K562 (cell line): ENCODE measurements at regions not wholly inside any gene's neighbourhood (a gene's known extent, or its start where the extent isn't known, plus 50 kb on each side); places are given as distances from the start of the nearest gene placed in this dataset.

ENCODE experiments used
- ATAC-seq: fragments of 200-7000 bp; cut with Tn5 transposase; 3 replicates; pipeline ENCODE4 v1.9.1; 2020; ENCODE audit warnings: moderate library complexity
- BruUV-seq: library from RNA; stranded (reverse); fragments of 400-500 nt; replicated peaks from 2 replicates; lab custom pipeline; 2021; lab: Mats Ljungman, UMichigan
- CTCF ChIA-PET: fragments of 300-600 bp; formaldehyde crosslinking; extraction: SDS; loops from one replicate; lab custom pipeline; 2021; ENCODE audit warnings: low intra/inter-chr PET ratio; lab: Yijun Ruan, JAX
- POLR2A ChIA-PET: fragments of 300-600, 350-650 bp; sonication (Branson Sonifier 250); formaldehyde crosslinking; extraction: SDS; loops from one replicate; lab custom pipeline; 2021; ENCODE audit warnings: antibody characterized with exemption, inconsistent platforms; lab: Yijun Ruan, JAX
- DNase-seq, 4 experiments: peaks; one replicate each; pipeline versions ENCODE4 v3.0.0 to v3.0.0-alpha.2; 2011 to 2018; ENCODE audit warnings: low spot score in 3 of 4, mixed read lengths in 3 of 4; ENCODE audit errors: extremely low read depth in 1 of 4
- FAIRE-seq: peaks from 2 replicates; lab custom pipeline; 2011; peaks lifted over from hg19 to GRCh38; lab: Jason Lieb, UNC
- H2AFZ ChIP-seq: 2 replicates; pipeline ENCODE4 v1.6.0; 2011; ENCODE audit warnings: low read depth, low read length, control low read depth, inconsistent platforms
- H3K27ac ChIP-seq: fragments of 200-600 bp; 3 replicates; pipeline ENCODE4 v1.8.0; 2011; ENCODE audit warnings: low read depth, mild to moderate bottlenecking, control low read depth, inconsistent platforms, low read length, moderate library complexity, mixed read lengths; ENCODE audit errors: extremely low read depth
- H3K27me3 ChIP-seq, 2 experiments: fragments of 300-600 bp in 1 of 2; 2 replicates in 1 of 2; 3 replicates in 1 of 2; pipeline versions ENCODE4 v1.6.0 to v1.8.0; 2011; ENCODE audit warnings: inconsistent platforms in 2 of 2, low read length in 2 of 2, mild to moderate bottlenecking in 1 of 2, mixed read lengths in 1 of 2, moderate library complexity in 1 of 2; ENCODE audit not compliant: control insufficient read depth in 2 of 2, insufficient read depth in 2 of 2
- H3K36me3 ChIP-seq: fragments of 300-600 bp; 3 replicates; pipeline ENCODE4 v1.8.0; 2011; ENCODE audit warnings: mild to moderate bottlenecking, low read length, inconsistent platforms; ENCODE audit not compliant: control insufficient read depth, insufficient read depth
- H3K4me1 ChIP-seq, 2 experiments: fragments of 200-600 bp in 1 of 2; replicated peaks in 1 of 2; 2 replicates in 1 of 2; 3 replicates in 1 of 2; pipeline versions ENCODE4 v1.5.1 to v1.8.0; 2011; ENCODE audit warnings: inconsistent platforms in 2 of 2, low read length in 2 of 2, mild to moderate bottlenecking in 1 of 2, mixed read lengths in 1 of 2, moderate library complexity in 1 of 2; ENCODE audit not compliant: control insufficient read depth in 2 of 2, insufficient read depth in 2 of 2
- H3K4me2 ChIP-seq: 2 replicates; pipeline ENCODE4 v1.6.1; 2011; ENCODE audit warnings: low read length, control low read depth, inconsistent platforms, mixed read lengths; ENCODE audit not compliant: insufficient read depth
- H3K4me3 ChIP-seq: fragments of 200-600 bp; sonication (generic), shearing (Covaris generic); 2 replicates; pipeline ENCODE4 v1.5.1; 2016; ENCODE audit warnings: control low read depth, inconsistent platforms
- H3K79me2 ChIP-seq: fragments of 200-600 bp; 3 replicates; pipeline ENCODE4 v1.8.0; 2011; ENCODE audit warnings: low read length, inconsistent platforms; ENCODE audit not compliant: control insufficient read depth, insufficient read depth
- H3K9ac ChIP-seq, 2 experiments: 2 replicates each; pipeline versions ENCODE4 v1.6.0 to v1.6.1; 2011; ENCODE audit warnings: low read depth in 2 of 2, low read length in 2 of 2, control low read depth in 1 of 2, inconsistent platforms in 1 of 2, mild to moderate bottlenecking in 1 of 2, mixed read lengths in 1 of 2; ENCODE audit not compliant: insufficient read depth in 1 of 2
- H3K9me1 ChIP-seq: one replicate; pipeline ENCODE4 v1.6.0; 2011; ENCODE audit warnings: inconsistent platforms, mild to moderate bottlenecking, low read length, moderate library complexity; ENCODE audit not compliant: control insufficient read depth, insufficient read depth
- H3K9me3 ChIP-seq: replicated peaks from 2 replicates; pipeline ENCODE4 v1.5.1; 2011; ENCODE audit warnings: low read depth, low read length, inconsistent platforms; ENCODE audit not compliant: control insufficient read depth, insufficient read depth
- H4K20me1 ChIP-seq: replicated peaks from 2 replicates; pipeline ENCODE4 v1.6.1; 2011; ENCODE audit warnings: low read length, inconsistent platforms, mixed read lengths; ENCODE audit not compliant: control insufficient read depth, insufficient read depth
- HSF4 ChIP-seq: fragments of 250-450 bp; sonication (Bioruptor Pico); IDR thresholded peaks from 2 replicates; pipeline ENCODE4 v2.1.2; 2022; ENCODE audit warnings: mild to moderate bottlenecking, moderate library complexity, borderline replicate concordance
- MAZ ChIP-seq, 2 experiments: fragments of 450-650 bp in 1 of 2; sonication (generic) in 1 of 2; formaldehyde crosslinking; IDR thresholded peaks in 1 of 2; conservative IDR thresholded peaks in 1 of 2; 2 replicates each; pipeline versions ENCODE4 v1.4.0 to v1.5.0; 2020; ENCODE audit warnings: mild to moderate bottlenecking in 1 of 2, missing genetic modification reagents in 1 of 2
- NUFIP1 ChIP-seq: fragments of 450-650 bp; IDR thresholded peaks from 2 replicates; pipeline ENCODE4 v1.6.1; 2018; ENCODE audit not compliant: partially characterized antibody
- PRMT5 ChIP-seq: sonication (generic); formaldehyde crosslinking; IDR thresholded peaks from 2 replicates; pipeline ENCODE4 v1.5.0; 2020; ENCODE audit warnings: missing genetic modification reagents
- RNF219 ChIP-seq: fragments of 250-450 bp; sonication (Bioruptor Pico); IDR thresholded peaks from 2 replicates; pipeline ENCODE4 v1.5.0; 2022; ENCODE audit warnings: mild to moderate bottlenecking
- ZBTB12 ChIP-seq: fragments of 250-450 bp; sonication (Bioruptor Pico); IDR thresholded peaks from 2 replicates; pipeline ENCODE4 v1.4.0; 2020
- WGBS: fragments of 100-300 bp; shearing (Covaris generic); methylation state at CpG from one replicate; pipeline ENCODE4 v1.1.6; 2016; ENCODE audit warnings: low coverage, mixed read lengths; ENCODE audit not compliant: insufficient coverage; ENCODE audit errors: missing lambda C conversion rate; 5-methylcytosine and 5-hydroxymethylcytosine counted together
- in situ Hi-C: fragments of 300-500 bp; cut with MboI; formaldehyde crosslinking; loops from 4 replicates; pipeline ENCODE4 v1.15.0; 2018; ENCODE audit warnings: inconsistent platforms, mixed read lengths
- intact Hi-C: fragments of 100-400 bp; cut with micrococcal nuclease; formaldehyde crosslinking; loops from 2 replicates; pipeline ENCODE4 v1.14.2; 2022
- TF ChIP-seq, protein P1 (sequence below): fragments of 250-450 bp; sonication (Bioruptor Pico); IDR thresholded peaks from 2 replicates; pipeline ENCODE4 v1.6.1; 2021; ENCODE audit warnings: mild to moderate bottlenecking

- Histone ChIP-seq H3K27ac (no peak overlapping the region), H4K20me1 (no peaks in the 10 kb centered on the region), H3K9ac (no peak overlapping the region), H3K4me2 (no peak overlapping the region), H3K9me3 (no peaks in the 10 kb centered on the region), H3K27me3 (no peaks in the 10 kb centered on the region)
- 0% methylated on average over 2 of the region's 2 CpGs for WGBS
- CTCF ChIA-PET, result no interaction called here
- no peak for DNase-seq
- no peak for TF ChIP-seq MAZ (CRISPR knock-in tag; conservative IDR thresholded peaks at IDR 0.05 in 1 of 2, IDR thresholded peaks at IDR 0.05 in 1 of 2)
- no peak for TF ChIP-seq HSF4 (CRISPR knock-in tag)
- no peak for TF ChIP-seq ZBTB12 (CRISPR knock-in tag)
- TF ChIP-seq PRMT5, result no peak
- TF ChIP-seq RNF219 (CRISPR knock-in tag), result no peak
- TF ChIP-seq, protein P1, sequence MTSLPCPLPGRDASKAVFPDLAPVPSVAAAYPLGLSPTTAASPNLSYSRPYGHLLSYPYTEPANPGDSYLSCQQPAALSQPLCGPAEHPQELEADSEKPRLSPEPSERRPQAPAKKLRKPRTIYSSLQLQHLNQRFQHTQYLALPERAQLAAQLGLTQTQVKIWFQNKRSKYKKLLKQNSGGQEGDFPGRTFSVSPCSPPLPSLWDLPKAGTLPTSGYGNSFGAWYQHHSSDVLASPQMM (CRISPR knock-in tag), result no peak
- TF ChIP-seq NUFIP1, result no peak
- TF ChIP-seq, all 486 proteins: peak for 0
- in situ Hi-C loops (no loop called here), intact Hi-C loops (no loop called here)
- Histone ChIP-seq H3K36me3 (no peaks in the 10 kb centered on the region), H3K4me3 (no peak overlapping the region), H3K4me1 (no peaks in the 10 kb centered on the region), H3K9me1 (no peaks in the 10 kb centered on the region), H3K79me2 (no peaks in the 10 kb centered on the region), H2AFZ (no peak overlapping the region)
- ATAC-seq, result no peak
- POLR2A ChIA-PET, result interaction anchor here (0.7 kb wide), 1 partner anchor 364 kb away, joined by 3 read pairs; no protein-coding TSS in a partner anchor
- BruUV-seq, result no TSS peak
- no peak for FAIRE-seq
These were observed 215.3 kb downstream of the SEC16B start for GRCh38 chr1:177754603-177755002.
